Right lobe of liver (tissue), 4 donors: ENCODE measurements at regions not wholly inside any gene's neighbourhood (a gene's known extent, or its start where the extent isn't known, plus 50 kb on each side); places are given as distances from the start of the nearest gene placed in this dataset.

Source experiments
- CTCF ChIP-seq, 4 donors: fragments of 200-600 bp in 3 of 4; fragments of 450-650 bp in 1 of 4; IDR thresholded peaks; one replicate each; pipeline versions ENCODE4 v1.5.1 to v1.8.0; 2016 to 2022; ENCODE audit warnings: antibody characterized with exemption in 4 of 4, mild to moderate bottlenecking in 2 of 4
- POLR2A ChIP-seq: fragments of 450-650 bp; IDR thresholded peaks from one replicate; pipeline ENCODE4 v1.6.1; 2017; ENCODE audit warnings: antibody characterized with exemption, mild to moderate bottlenecking
- donor health status: DM: no; HTN: no; CAD: no.
- donor health status: DM: no; HTN: no; CAD: no.
- donor health status: DM: no; HTN: yes; CAD: no.

DNA sequence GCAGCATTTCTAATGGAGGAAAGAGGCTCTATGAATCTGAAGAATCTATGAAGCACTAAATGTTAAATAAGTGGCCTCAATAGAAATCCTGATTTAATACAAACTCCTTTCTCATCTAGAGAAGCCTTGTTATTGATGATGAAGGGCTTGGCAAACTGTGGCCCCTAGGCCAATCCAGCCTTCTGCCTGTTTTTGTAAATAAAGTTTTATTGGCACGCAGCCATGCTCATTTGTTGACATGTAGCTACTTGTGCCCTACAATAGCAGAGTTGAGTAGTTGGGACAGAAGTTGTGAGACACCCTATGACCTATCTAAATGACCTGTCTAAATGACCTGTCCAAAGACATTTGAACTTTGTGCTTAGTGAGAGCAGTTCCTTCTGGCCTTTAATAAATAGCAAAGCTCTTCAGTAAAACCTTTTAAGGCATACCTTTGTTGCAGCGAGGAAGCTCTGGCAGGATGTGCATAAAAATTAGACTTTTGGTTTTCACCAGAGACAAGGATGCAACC lies 484.4 kb upstream of the SPRED2 start:
- TF ChIP-seq POLR2A (no peak), CTCF (IDR thresholded peaks at IDR 0.05) (no peak)
